Peyer's patch (tissue), 4 donors: ENCODE measurements at regions not wholly inside any gene's neighbourhood (a gene's known extent, or its start where the extent isn't known, plus 50 kb on each side); places are given as distances from the start of the nearest gene placed in this dataset.

Experiments
- DNase-seq, 3 donors: peaks; one replicate each; pipeline ENCODE4 v3.0.0-alpha.2; 2017 to 2019
- H3K27ac ChIP-seq, 4 donors: fragments of 200-600 bp; sonication (generic); one replicate each; pipeline ENCODE4 v1.5.1; 2016 to 2019
- H3K27me3 ChIP-seq, 2 donors: fragments of 200-600 bp; sonication (generic); one replicate each; pipeline ENCODE4 v1.5.1; 2019
- H3K36me3 ChIP-seq, 3 donors: fragments of 200-600 bp; sonication (generic); one replicate each; pipeline ENCODE4 v1.5.1; 2016 to 2019
- H3K4me1 ChIP-seq, 4 donors: fragments of 200-600 bp; sonication (generic); one replicate each; pipeline ENCODE4 v1.5.1; 2016 to 2019
- H3K4me3 ChIP-seq, 4 donors: fragments of 200-600 bp; sonication (generic); 1 replicate in 3 of 4; 2 replicates in 1 of 4; pipeline ENCODE4 v1.5.1; 2016 to 2019; ENCODE audit warnings: mild to moderate bottlenecking in 1 of 4
- H3K9me3 ChIP-seq, 4 donors: fragments of 200-600 bp; sonication (generic); one replicate each; pipeline ENCODE4 v1.5.1; 2016 to 2019; ENCODE audit warnings: mild to moderate bottlenecking in 1 of 4
- CTCF ChIP-seq, 6 experiments: fragments of 450-650 bp in 4 of 6; fragments of 200-600 bp in 2 of 6; sonication (generic) in 1 of 6; IDR thresholded peaks; one replicate each; pipeline ENCODE4 v1.5.1; 2017 to 2019; ENCODE audit warnings: antibody characterized with exemption in 6 of 6, mild to moderate bottlenecking in 3 of 6, moderate library complexity in 1 of 6
- POLR2A ChIP-seq, 2 donors: fragments of 450-650 bp; IDR thresholded peaks; one replicate each; pipeline ENCODE4 v1.5.1; 2017; ENCODE audit warnings: antibody characterized with exemption in 2 of 2, mild to moderate bottlenecking in 2 of 2, moderate library complexity in 2 of 2

- no peaks in the 10 kb centered on the region for H3K9me3 ChIP-seq
- TF ChIP-seq POLR2A (IDR thresholded peaks at IDR 0.05) (no peak), CTCF (IDR thresholded peaks at IDR 0.05) (no peak)
These were observed 425.1 kb downstream of the RAB28 start for GRCh38 chr4:13059019-13059418.

GRCh38 chr4:13056630-13057189 is 427.4 kb downstream of the RAB28 start:
- no peak for DNase-seq
- TF ChIP-seq CTCF (IDR thresholded peaks at IDR 0.05) (no peak), POLR2A (IDR thresholded peaks at IDR 0.05) (no peak)
- H3K27me3 ChIP-seq, result no peaks in the 10 kb centered on the region
- no peaks in the 10 kb centered on the region for H3K36me3 ChIP-seq
- no peaks in the 10 kb centered on the region for H3K9me3 ChIP-seq
- H3K4me1 ChIP-seq, result no peaks in the 10 kb centered on the region
- H3K4me3 ChIP-seq, result no peak overlapping the region
- no peak overlapping the region for H3K27ac ChIP-seq

More at GRCh38 chr4:13059019-13059418, 425.1 kb downstream of the RAB28 start:
- H3K27me3 ChIP-seq, result no peaks in the 10 kb centered on the region
- no peak overlapping the region for H3K4me3 ChIP-seq
- no peaks in the 10 kb centered on the region for H3K4me1 ChIP-seq
- no peak overlapping the region for H3K27ac ChIP-seq
- no peak for DNase-seq
- H3K36me3 ChIP-seq, result no peaks in the 10 kb centered on the region

- no peak for TF ChIP-seq CTCF (IDR thresholded peaks at IDR 0.05)
- no peak for TF ChIP-seq POLR2A (IDR thresholded peaks at IDR 0.05)
- H3K4me3 ChIP-seq, result no peak overlapping the region
- DNase-seq, result no peak
- H3K4me1 ChIP-seq, result no peaks in the 10 kb centered on the region
- no peaks in the 10 kb centered on the region for H3K27me3 ChIP-seq
- H3K27ac ChIP-seq, result no peak overlapping the region
- H3K36me3 ChIP-seq, result no peaks in the 10 kb centered on the region
- H3K9me3 ChIP-seq, result no peaks in the 10 kb centered on the region
These were observed 429.6 kb downstream of the RAB28 start for GRCh38 chr4:13054420-13054970.

- no peaks in the 10 kb centered on the region for H3K4me1 ChIP-seq
- no peaks in the 10 kb centered on the region for H3K36me3 ChIP-seq
- DNase-seq, result no peak
- TF ChIP-seq CTCF (IDR thresholded peaks at IDR 0.05) (no peak), POLR2A (IDR thresholded peaks at IDR 0.05) (no peak)
- peaks cover 0 to 3% (median 0%) of the 10 kb centered on the region in 4 donors for H3K9me3 ChIP-seq
- no peak overlapping the region for H3K27ac ChIP-seq
- no peak overlapping the region for H3K4me3 ChIP-seq
- H3K27me3 ChIP-seq, result no peaks in the 10 kb centered on the region
These were observed 436.5 kb downstream of the RAB28 start for GRCh38 chr4:13047591-13047990.

GRCh38 chr4:13036841-13037240 is 447.3 kb downstream of the RAB28 start:
- Histone ChIP-seq H3K27ac (no peak overlapping the region), H3K9me3 (no peaks in the 10 kb centered on the region), H3K27me3 (no peaks in the 10 kb centered on the region), H3K4me1 (no peaks in the 10 kb centered on the region), H3K36me3 (no peaks in the 10 kb centered on the region), H3K4me3 (no peak overlapping the region)
- TF ChIP-seq CTCF (IDR thresholded peaks at IDR 0.05) (no peak), POLR2A (IDR thresholded peaks at IDR 0.05) (no peak)
- no peak for DNase-seq
